ENCODE measurements at regions not wholly inside any gene's neighbourhood (a gene's known extent, or its start where the extent isn't known, plus 50 kb on each side); places are given as distances from the start of the nearest gene placed in this dataset.

DNA sequence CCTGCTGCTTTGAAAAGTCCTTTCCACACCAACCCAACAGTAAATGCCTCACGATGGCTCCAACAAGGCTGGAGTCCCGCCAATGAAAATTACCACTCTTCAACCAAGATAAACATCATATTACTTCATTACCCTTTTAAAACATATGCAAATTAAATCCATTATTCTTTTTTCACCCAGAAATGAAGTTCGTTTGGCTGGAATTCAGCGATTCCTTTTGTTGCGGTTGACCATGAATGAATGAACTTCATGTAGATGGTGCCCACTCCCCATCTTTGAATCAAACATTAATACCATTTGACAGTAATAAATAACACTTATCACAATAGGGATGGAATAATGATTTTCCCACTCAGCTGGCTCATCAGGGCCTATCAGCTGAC lies 211.5 kb upstream of the TOX3 start:
- no peak for FAIRE-seq
- H3K4me1 ChIP-seq (replicated peaks in 1 of 2; ENCODE audit: control insufficient read depth in 2 of 2, insufficient read depth in 2 of 2, low read length in 2 of 2): no peaks in the 10 kb centered on the region
- DNase-seq (ENCODE audit: extremely low read depth in 1 of 4, low spot score in 3 of 4): no peak
- POLR2A ChIA-PET: no interaction called here
- intact Hi-C loops (cut with micrococcal nuclease) (no loop called here), in situ Hi-C loops (cut with MboI) (no loop called here)
- WGBS (ENCODE audit: insufficient coverage, low coverage, missing lambda C conversion rate): 0% methylated on average over 5 of the region's 5 CpGs
- H3K4me2 ChIP-seq (ENCODE audit: insufficient read depth, low read length): no peak overlapping the region
- ATAC-seq: no peak
- H4K20me1 ChIP-seq (replicated peaks; ENCODE audit: control insufficient read depth, insufficient read depth, low read length): no peaks in the 10 kb centered on the region
- H3K4me3 ChIP-seq: no peak overlapping the region
- no TSS peak for BruUV-seq (replicated peaks)
- H3K27me3 ChIP-seq (ENCODE audit: control insufficient read depth in 2 of 2, insufficient read depth in 2 of 2, low read length in 2 of 2): no peaks in the 10 kb centered on the region
- CTCF ChIA-PET (ENCODE audit: low intra/inter-chr PET ratio): no interaction called here
- H3K27ac ChIP-seq (ENCODE audit: extremely low read depth, low read depth, low read length): no peak overlapping the region
- H3K9me1 ChIP-seq (ENCODE audit: control insufficient read depth, insufficient read depth, low read length): no peaks in the 10 kb centered on the region
- H3K9ac ChIP-seq (ENCODE audit: insufficient read depth in 1 of 2, low read depth in 2 of 2, low read length in 2 of 2): no peak overlapping the region
- no peaks in the 10 kb centered on the region for H3K79me2 ChIP-seq (ENCODE audit: control insufficient read depth, insufficient read depth, low read length)
- H2AFZ ChIP-seq (ENCODE audit: low read depth, low read length): no peak overlapping the region
- peaks cover 2% of the 10 kb centered on the region; the same call in 1 of the 2 replicates for H3K9me3 ChIP-seq (replicated peaks; ENCODE audit: control insufficient read depth, insufficient read depth, low read depth, low read length)
- H3K36me3 ChIP-seq (ENCODE audit: control insufficient read depth, insufficient read depth, low read length): no peaks in the 10 kb centered on the region
- no peak for TF ChIP-seq ZNF175 (CRISPR knock-in tag; IDR thresholded peaks at IDR 0.05; ENCODE audit: low read depth)
- TF ChIP-seq PTBP1 (IDR thresholded peaks at IDR 0.05; ENCODE audit: low read depth, low read length): no peak
- TF ChIP-seq KLF13 (tag; IDR thresholded peaks at IDR 0.05; ENCODE audit: borderline replicate concordance, low read depth): no peak
- TF ChIP-seq ZNF12 (CRISPR knock-in tag; IDR thresholded peaks at IDR 0.05): no peak
- TF ChIP-seq, protein P1, sequence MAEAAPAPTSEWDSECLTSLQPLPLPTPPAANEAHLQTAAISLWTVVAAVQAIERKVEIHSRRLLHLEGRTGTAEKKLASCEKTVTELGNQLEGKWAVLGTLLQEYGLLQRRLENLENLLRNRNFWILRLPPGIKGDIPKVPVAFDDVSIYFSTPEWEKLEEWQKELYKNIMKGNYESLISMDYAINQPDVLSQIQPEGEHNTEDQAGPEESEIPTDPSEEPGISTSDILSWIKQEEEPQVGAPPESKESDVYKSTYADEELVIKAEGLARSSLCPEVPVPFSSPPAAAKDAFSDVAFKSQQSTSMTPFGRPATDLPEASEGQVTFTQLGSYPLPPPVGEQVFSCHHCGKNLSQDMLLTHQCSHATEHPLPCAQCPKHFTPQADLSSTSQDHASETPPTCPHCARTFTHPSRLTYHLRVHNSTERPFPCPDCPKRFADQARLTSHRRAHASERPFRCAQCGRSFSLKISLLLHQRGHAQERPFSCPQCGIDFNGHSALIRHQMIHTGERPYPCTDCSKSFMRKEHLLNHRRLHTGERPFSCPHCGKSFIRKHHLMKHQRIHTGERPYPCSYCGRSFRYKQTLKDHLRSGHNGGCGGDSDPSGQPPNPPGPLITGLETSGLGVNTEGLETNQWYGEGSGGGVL (CRISPR knock-in tag; IDR thresholded peaks at IDR 0.05): no peak
- no peak for TF ChIP-seq NFIC (IDR thresholded peaks at IDR 0.05)
- no peak for TF ChIP-seq ETV6 (IDR thresholded peaks at IDR 0.05; ENCODE audit: borderline replicate concordance in 1 of 2, low read depth in 2 of 2, low read length in 1 of 2)
- TF ChIP-seq ETV6 (CRISPR knock-in tag; IDR thresholded peaks at IDR 0.05; ENCODE audit: borderline replicate concordance): no peak
- TF ChIP-seq GABPA (tag; conservative IDR thresholded peaks at IDR 0.05; ENCODE audit: low read depth): no peak
- TF ChIP-seq, protein P2, sequence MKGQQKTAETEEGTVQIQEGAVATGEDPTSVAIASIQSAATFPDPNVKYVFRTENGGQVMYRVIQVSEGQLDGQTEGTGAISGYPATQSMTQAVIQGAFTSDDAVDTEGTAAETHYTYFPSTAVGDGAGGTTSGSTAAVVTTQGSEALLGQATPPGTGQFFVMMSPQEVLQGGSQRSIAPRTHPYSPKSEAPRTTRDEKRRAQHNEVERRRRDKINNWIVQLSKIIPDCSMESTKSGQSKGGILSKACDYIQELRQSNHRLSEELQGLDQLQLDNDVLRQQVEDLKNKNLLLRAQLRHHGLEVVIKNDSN (CRISPR knock-in tag; IDR thresholded peaks at IDR 0.05): no peak
- TF ChIP-seq, protein P3, sequence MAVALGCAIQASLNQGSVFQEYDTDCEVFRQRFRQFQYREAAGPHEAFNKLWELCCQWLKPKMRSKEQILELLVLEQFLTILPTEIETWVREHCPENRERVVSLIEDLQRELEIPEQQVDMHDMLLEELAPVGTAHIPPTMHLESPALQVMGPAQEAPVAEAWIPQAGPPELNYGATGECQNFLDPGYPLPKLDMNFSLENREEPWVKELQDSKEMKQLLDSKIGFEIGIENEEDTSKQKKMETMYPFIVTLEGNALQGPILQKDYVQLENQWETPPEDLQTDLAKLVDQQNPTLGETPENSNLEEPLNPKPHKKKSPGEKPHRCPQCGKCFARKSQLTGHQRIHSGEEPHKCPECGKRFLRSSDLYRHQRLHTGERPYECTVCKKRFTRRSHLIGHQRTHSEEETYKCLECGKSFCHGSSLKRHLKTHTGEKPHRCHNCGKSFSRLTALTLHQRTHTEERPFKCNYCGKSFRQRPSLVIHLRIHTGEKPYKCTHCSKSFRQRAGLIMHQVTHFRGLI (CRISPR knock-in tag; IDR thresholded peaks at IDR 0.05): no peak
- no peak for TF ChIP-seq ZKSCAN8 (CRISPR knock-in tag; IDR thresholded peaks at IDR 0.05)
- no peak for TF ChIP-seq HNRNPUL1 (IDR thresholded peaks at IDR 0.05; ENCODE audit: low read length)
- TF ChIP-seq, protein P4, sequence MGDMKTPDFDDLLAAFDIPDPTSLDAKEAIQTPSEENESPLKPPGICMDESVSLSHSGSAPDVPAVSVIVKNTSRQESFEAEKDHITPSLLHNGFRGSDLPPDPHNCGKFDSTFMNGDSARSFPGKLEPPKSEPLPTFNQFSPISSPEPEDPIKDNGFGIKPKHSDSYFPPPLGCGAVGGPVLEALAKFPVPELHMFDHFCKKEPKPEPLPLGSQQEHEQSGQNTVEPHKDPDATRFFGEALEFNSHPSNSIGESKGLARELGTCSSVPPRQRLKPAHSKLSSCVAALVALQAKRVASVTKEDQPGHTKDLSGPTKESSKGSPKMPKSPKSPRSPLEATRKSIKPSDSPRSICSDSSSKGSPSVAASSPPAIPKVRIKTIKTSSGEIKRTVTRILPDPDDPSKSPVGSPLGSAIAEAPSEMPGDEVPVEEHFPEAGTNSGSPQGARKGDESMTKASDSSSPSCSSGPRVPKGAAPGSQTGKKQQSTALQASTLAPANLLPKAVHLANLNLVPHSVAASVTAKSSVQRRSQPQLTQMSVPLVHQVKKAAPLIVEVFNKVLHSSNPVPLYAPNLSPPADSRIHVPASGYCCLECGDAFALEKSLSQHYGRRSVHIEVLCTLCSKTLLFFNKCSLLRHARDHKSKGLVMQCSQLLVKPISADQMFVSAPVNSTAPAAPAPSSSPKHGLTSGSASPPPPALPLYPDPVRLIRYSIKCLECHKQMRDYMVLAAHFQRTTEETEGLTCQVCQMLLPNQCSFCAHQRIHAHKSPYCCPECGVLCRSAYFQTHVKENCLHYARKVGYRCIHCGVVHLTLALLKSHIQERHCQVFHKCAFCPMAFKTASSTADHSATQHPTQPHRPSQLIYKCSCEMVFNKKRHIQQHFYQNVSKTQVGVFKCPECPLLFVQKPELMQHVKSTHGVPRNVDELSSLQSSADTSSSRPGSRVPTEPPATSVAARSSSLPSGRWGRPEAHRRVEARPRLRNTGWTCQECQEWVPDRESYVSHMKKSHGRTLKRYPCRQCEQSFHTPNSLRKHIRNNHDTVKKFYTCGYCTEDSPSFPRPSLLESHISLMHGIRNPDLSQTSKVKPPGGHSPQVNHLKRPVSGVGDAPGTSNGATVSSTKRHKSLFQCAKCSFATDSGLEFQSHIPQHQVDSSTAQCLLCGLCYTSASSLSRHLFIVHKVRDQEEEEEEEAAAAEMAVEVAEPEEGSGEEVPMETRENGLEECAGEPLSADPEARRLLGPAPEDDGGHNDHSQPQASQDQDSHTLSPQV (IDR thresholded peaks at IDR 0.05): no peak
- no peak for TF ChIP-seq ZNF444 (CRISPR knock-in tag; IDR thresholded peaks at IDR 0.05)
- TF ChIP-seq ATF1 (CRISPR knock-in tag; IDR thresholded peaks at IDR 0.05): no peak
- TF ChIP-seq ATF1 (tag; IDR thresholded peaks at IDR 0.05): no peak
